H9 (cell line): ENCODE measurements at regions not wholly inside any gene's neighbourhood (a gene's known extent, or its start where the extent isn't known, plus 50 kb on each side); places are given as distances from the start of the nearest gene placed in this dataset.

Experiments
- DNase-seq: peaks from one replicate; pipeline ENCODE4 v3.0.0-alpha.2; 2017
- H2AFZ ChIP-seq: one replicate; pipeline ENCODE4 v1.6.1; 2013; ENCODE audit warnings: mild to moderate bottlenecking, low read length, control low read depth, moderate library complexity
- H2AK5ac ChIP-seq: 2 replicates; pipeline ENCODE4 v1.6.1; 2013; ENCODE audit warnings: low read length, control low read depth, mixed read lengths; ENCODE audit not compliant: insufficient read length
- H2BK120ac ChIP-seq: one replicate; pipeline ENCODE4 v1.6.1; 2013; ENCODE audit warnings: low read depth, mild to moderate bottlenecking, low read length, control low read depth, inconsistent platforms; ENCODE audit not compliant: poor library complexity, severe bottlenecking
- H2BK12ac ChIP-seq: 2 replicates; pipeline ENCODE4 v1.6.1; 2013; ENCODE audit warnings: low read length, control low read depth, mixed read lengths, low read depth; ENCODE audit not compliant: insufficient read length
- H2BK15ac ChIP-seq: 2 replicates; pipeline ENCODE4 v1.6.1; 2013; ENCODE audit warnings: low read depth, low read length, control low read depth
- H2BK20ac ChIP-seq: one replicate; pipeline ENCODE4 v1.6.1; 2013; ENCODE audit warnings: low read depth, mild to moderate bottlenecking, low read length, control low read depth, inconsistent platforms; ENCODE audit not compliant: poor library complexity, severe bottlenecking
- H2BK5ac ChIP-seq: 2 replicates; pipeline ENCODE4 v1.6.1; 2013; ENCODE audit warnings: low read length, control low read depth, mixed read lengths; ENCODE audit not compliant: insufficient read length
- H3K14ac ChIP-seq: 2 replicates; pipeline ENCODE4 v1.6.1; 2013; ENCODE audit warnings: low read length, control low read depth; ENCODE audit not compliant: insufficient read depth
- H3K18ac ChIP-seq: 2 replicates; pipeline ENCODE4 v1.6.1; 2013; ENCODE audit warnings: low read depth, mild to moderate bottlenecking, mixed read lengths, low read length, control low read depth; ENCODE audit not compliant: insufficient read length
- H3K23ac ChIP-seq: 2 replicates; pipeline ENCODE4 v1.6.1; 2013; ENCODE audit warnings: low read length, control low read depth, mixed read lengths, low read depth; ENCODE audit not compliant: insufficient read length
- H3K23me2 ChIP-seq: 2 replicates; pipeline ENCODE4 v1.6.1; 2013; ENCODE audit warnings: low read depth, mild to moderate bottlenecking, mixed read lengths, low read length, control low read depth; ENCODE audit not compliant: insufficient read length, poor library complexity, severe bottlenecking
- H3K27ac ChIP-seq: 2 replicates; pipeline ENCODE4 v1.5.1; 2013; ENCODE audit warnings: low read length, control low read depth, mixed read lengths, low read depth; ENCODE audit not compliant: insufficient read length
- H3K27me3 ChIP-seq: 2 replicates; pipeline ENCODE4 v1.6.1; 2013; ENCODE audit warnings: low read length, control low read depth, inconsistent platforms; ENCODE audit not compliant: insufficient read depth
- H3K4ac ChIP-seq: 2 replicates; pipeline ENCODE4 v1.6.1; 2013; ENCODE audit warnings: low read depth, mild to moderate bottlenecking, control low read depth, inconsistent platforms, low read length, moderate library complexity
- H3K4me1 ChIP-seq: 2 replicates; pipeline ENCODE4 v1.6.1; 2013; ENCODE audit warnings: low read length, control low read depth, inconsistent platforms; ENCODE audit not compliant: insufficient read depth
- H3K4me2 ChIP-seq: 2 replicates; pipeline ENCODE4 v1.6.1; 2013; ENCODE audit warnings: low read length, control low read depth, mixed read lengths; ENCODE audit not compliant: insufficient read length, insufficient read depth
- H3K56ac ChIP-seq: 2 replicates; pipeline ENCODE4 v1.6.1; 2013; ENCODE audit warnings: low read depth, mild to moderate bottlenecking, mixed read lengths, low read length, control low read depth; ENCODE audit not compliant: insufficient read length
- H3K79me1 ChIP-seq: 2 replicates; pipeline ENCODE4 v1.6.1; 2013; ENCODE audit warnings: low read depth, mild to moderate bottlenecking, moderate library complexity, low read length, control low read depth, inconsistent platforms; ENCODE audit not compliant: insufficient read depth, poor library complexity, severe bottlenecking
- H3K79me2 ChIP-seq: 2 replicates; pipeline ENCODE4 v1.6.1; 2013; ENCODE audit warnings: low read length, control low read depth, inconsistent platforms; ENCODE audit not compliant: insufficient read depth
- H3K9ac ChIP-seq: 2 replicates; pipeline ENCODE4 v1.6.1; 2013; ENCODE audit warnings: low read length, control low read depth, mixed read lengths; ENCODE audit not compliant: insufficient read length; ENCODE audit errors: extremely low read depth
- H3K9me3 ChIP-seq: one replicate; pipeline ENCODE4 v1.6.1; 2013; ENCODE audit warnings: low read depth, low read length, inconsistent platforms; ENCODE audit not compliant: control insufficient read depth
- H3T11ph ChIP-seq: one replicate; pipeline ENCODE4 v1.6.1; 2013; ENCODE audit warnings: mild to moderate bottlenecking, low read length, control low read depth, inconsistent platforms
- H4K20me1 ChIP-seq: one replicate; pipeline ENCODE4 v1.6.1; 2013; ENCODE audit not compliant: control insufficient read depth, insufficient read length, insufficient read depth
- H4K5ac ChIP-seq: 2 replicates; pipeline ENCODE4 v1.6.1; 2013; ENCODE audit warnings: low read depth, mild to moderate bottlenecking, mixed read lengths, low read length, control low read depth; ENCODE audit not compliant: insufficient read length
- H4K8ac ChIP-seq: replicated peaks from 2 replicates; pipeline ENCODE4 v1.6.1; 2013; ENCODE audit warnings: low read length, control low read depth, mixed read lengths, low read depth; ENCODE audit not compliant: insufficient read length
- H4K91ac ChIP-seq: 2 replicates; pipeline ENCODE4 v1.6.1; 2013; ENCODE audit warnings: low read depth, mild to moderate bottlenecking, moderate library complexity, mixed read lengths, low read length, control low read depth; ENCODE audit not compliant: insufficient read length
- H3K27ac Mint-ChIP-seq, 3 experiments: 2 replicates in 2 of 3; 3 replicates in 1 of 3; pipeline ENCODE4 v1.8.0; 2020 to 2021; ENCODE audit warnings: mixed read lengths in 3 of 3, mild to moderate bottlenecking in 1 of 3, moderate library complexity in 1 of 3
- H3K27me3 Mint-ChIP-seq: 2 replicates; pipeline ENCODE4 v1.8.0; 2021; ENCODE audit warnings: low read depth, mild to moderate bottlenecking, moderate library complexity, mixed read lengths
- H3K36me3 Mint-ChIP-seq, 3 experiments: 2 replicates in 2 of 3; 3 replicates in 1 of 3; pipeline ENCODE4 v1.8.0; 2020 to 2021; ENCODE audit warnings: low read depth in 3 of 3, mixed read lengths in 3 of 3; ENCODE audit not compliant: insufficient read depth in 1 of 3
- H3K4me1 Mint-ChIP-seq, 2 experiments: 2 replicates each; pipeline ENCODE4 v1.8.0; 2020; ENCODE audit warnings: mixed read lengths in 2 of 2
- H3K4me3 Mint-ChIP-seq, 2 experiments: 2 replicates in 1 of 2; 3 replicates in 1 of 2; pipeline ENCODE4 v1.8.0; 2020 to 2021; ENCODE audit warnings: mild to moderate bottlenecking in 2 of 2, mixed read lengths in 2 of 2, moderate library complexity in 1 of 2
- H3K9me3 Mint-ChIP-seq, 2 experiments: 2 replicates in 1 of 2; 3 replicates in 1 of 2; pipeline ENCODE4 v1.8.0; 2020; ENCODE audit warnings: mild to moderate bottlenecking in 2 of 2, mixed read lengths in 2 of 2, moderate library complexity in 1 of 2
- TF ChIP-seq, protein P1 (sequence below): fragments of 200-600 bp; sonication (generic); conservative IDR thresholded peaks from 3 replicates; pipeline ENCODE4 v1.8.0; 2021; ENCODE audit warnings: antibody characterized with exemption, mild to moderate bottlenecking

DNA sequence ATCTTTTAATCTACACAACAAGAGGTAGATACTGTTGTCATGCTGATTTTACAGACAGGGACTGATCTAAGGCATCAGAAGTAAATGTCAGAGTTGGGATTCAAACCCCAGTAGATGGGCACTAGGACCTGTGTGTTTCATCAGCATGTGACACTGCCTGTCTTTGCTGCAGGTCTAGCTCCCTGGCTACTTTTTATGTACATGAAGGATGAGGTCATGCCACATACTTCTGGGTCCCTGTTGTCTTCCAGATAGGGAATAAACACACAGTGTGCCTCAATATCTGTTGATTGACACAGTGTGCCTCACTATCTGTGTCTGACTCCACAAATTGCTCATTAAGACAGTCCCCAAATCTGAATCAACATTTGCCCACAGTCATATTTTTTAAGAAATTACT is 106.9 kb downstream of the TFAP2B start:
- peaks cover 2 to 22% (median 12%) of the 10 kb centered on the region in 3 experiments; a peak in 6 of 7 replicates for H3K36me3 Mint-ChIP-seq
- TF ChIP-seq, protein P1, sequence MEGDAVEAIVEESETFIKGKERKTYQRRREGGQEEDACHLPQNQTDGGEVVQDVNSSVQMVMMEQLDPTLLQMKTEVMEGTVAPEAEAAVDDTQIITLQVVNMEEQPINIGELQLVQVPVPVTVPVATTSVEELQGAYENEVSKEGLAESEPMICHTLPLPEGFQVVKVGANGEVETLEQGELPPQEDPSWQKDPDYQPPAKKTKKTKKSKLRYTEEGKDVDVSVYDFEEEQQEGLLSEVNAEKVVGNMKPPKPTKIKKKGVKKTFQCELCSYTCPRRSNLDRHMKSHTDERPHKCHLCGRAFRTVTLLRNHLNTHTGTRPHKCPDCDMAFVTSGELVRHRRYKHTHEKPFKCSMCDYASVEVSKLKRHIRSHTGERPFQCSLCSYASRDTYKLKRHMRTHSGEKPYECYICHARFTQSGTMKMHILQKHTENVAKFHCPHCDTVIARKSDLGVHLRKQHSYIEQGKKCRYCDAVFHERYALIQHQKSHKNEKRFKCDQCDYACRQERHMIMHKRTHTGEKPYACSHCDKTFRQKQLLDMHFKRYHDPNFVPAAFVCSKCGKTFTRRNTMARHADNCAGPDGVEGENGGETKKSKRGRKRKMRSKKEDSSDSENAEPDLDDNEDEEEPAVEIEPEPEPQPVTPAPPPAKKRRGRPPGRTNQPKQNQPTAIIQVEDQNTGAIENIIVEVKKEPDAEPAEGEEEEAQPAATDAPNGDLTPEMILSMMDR: no peak
- Histone ChIP-seq H4K20me1 (no peaks in the 10 kb centered on the region), H3K27me3 (no peaks in the 10 kb centered on the region), H4K91ac (no peak overlapping the region), H3K14ac (no peak overlapping the region), H3K9ac (no peak overlapping the region), H3K23me2 (no peaks in the 10 kb centered on the region), H3T11ph (no peak overlapping the region), H3K79me2 (no peaks in the 10 kb centered on the region), H3K18ac (no peak overlapping the region), H3K9me3 (no peaks in the 10 kb centered on the region), H3K56ac (no peak overlapping the region), H2BK5ac (no peak overlapping the region), H2BK120ac (no peak overlapping the region), H2BK15ac (no peak overlapping the region), H4K8ac (no peak overlapping the region), H2AFZ (no peak overlapping the region), H3K4me2 (no peak overlapping the region), H3K27ac (no peak overlapping the region), H3K4me1 (no peaks in the 10 kb centered on the region; the same call in 1 of the 2 replicates), H2AK5ac (no peak overlapping the region), H3K79me1 (no peaks in the 10 kb centered on the region), H3K4ac (no peak overlapping the region), H2BK12ac (no peak overlapping the region), H4K5ac (no peak overlapping the region), H2BK20ac (no peak overlapping the region), H3K23ac (no peak overlapping the region)
- H3K27ac Mint-ChIP-seq: no peak overlapping the region
- peaks cover 5 to 10% of the 10 kb centered on the region in 2 experiments for H3K4me1 Mint-ChIP-seq
- H3K9me3 Mint-ChIP-seq: peaks cover 16 to 18% of the 10 kb centered on the region in 2 experiments; a peak in 4 of 5 replicates
- no peaks in the 10 kb centered on the region for H3K27me3 Mint-ChIP-seq
- DNase-seq: no peak
- no peak overlapping the region for H3K4me3 Mint-ChIP-seq
